ENCODE measurements at regions not wholly inside any gene's neighbourhood (a gene's known extent, or its start where the extent isn't known, plus 50 kb on each side); places are given as distances from the start of the nearest gene placed in this dataset.

GRCh38 chr1:181172082-181172481 lies 83.6 kb downstream of the IER5 start:
- no peak for TF ChIP-seq GATA2 (IDR thresholded peaks at IDR 0.05; ENCODE audit: low read depth, low read length)
- TF ChIP-seq GATA3 (IDR thresholded peaks at IDR 0.05; ENCODE audit: low read depth, low read length), result no peak

Data from SH-SY5Y (cell line).